Testis (tissue), 2 donors: ENCODE measurements at regions not wholly inside any gene's neighbourhood (a gene's known extent, or its start where the extent isn't known, plus 50 kb on each side); places are given as distances from the start of the nearest gene placed in this dataset.
"Not testable (repeated sequence)": the region's sequence is repeated elsewhere in the genome, so short reads cannot be mapped to it uniquely, and the experiment has no call there.

Source experiments
- DNase-seq: peaks from one replicate; pipeline ENCODE4 v3.0.0-alpha.2; 2019
- H3K27ac ChIP-seq, 2 donors: fragments of 200-600 bp; sonication (generic); one replicate each; pipeline ENCODE4 v1.5.1; 2019
- H3K27me3 ChIP-seq: fragments of 200-600 bp; sonication (generic); one replicate; pipeline ENCODE4 v1.5.1; 2019
- H3K36me3 ChIP-seq: fragments of 200-600 bp; sonication (generic); one replicate; pipeline ENCODE4 v1.5.1; 2017; ENCODE audit warnings: low read depth; ENCODE audit errors: missing control alignments
- H3K4me1 ChIP-seq: fragments of 200-600 bp; sonication (generic); one replicate; pipeline ENCODE4 v1.5.1; 2019
- H3K4me3 ChIP-seq, 2 donors: fragments of 200-600 bp; sonication (generic); one replicate each; pipeline ENCODE4 v1.5.1; 2017 to 2019
- H3K9me3 ChIP-seq: fragments of 200-600 bp; sonication (generic); one replicate; pipeline ENCODE4 v1.5.1; 2017
- CTCF ChIP-seq, 3 experiments: fragments of 450-650 bp in 2 of 3; fragments of 200-600 bp in 1 of 3; sonication (generic) in 1 of 3; IDR thresholded peaks; one replicate each; pipeline ENCODE4 v1.5.1; 2016 to 2019; ENCODE audit warnings: antibody characterized with exemption in 3 of 3, mild to moderate bottlenecking in 2 of 3, moderate library complexity in 1 of 3
- POLR2A ChIP-seq: fragments of 450-650 bp; IDR thresholded peaks from one replicate; pipeline ENCODE4 v1.6.1; 2017; ENCODE audit warnings: antibody characterized with exemption, mild to moderate bottlenecking, moderate library complexity
- WGBS, 2 donors: methylation state at CpG; one replicate each; pipeline ENCODE4 v1.1.5; 2018; 5-methylcytosine and 5-hydroxymethylcytosine counted together
- intact Hi-C: fragments of 100-400 bp; cut with DNase I; formaldehyde crosslinking; loops from one replicate; pipeline ENCODE4 v1.15.1; 2023; ENCODE audit warnings: low total_unique reads

GRCh38 chr6:115203381-115203780 lies 857.3 kb downstream of the FRK start:
- intact Hi-C loops, result no loop called here

DNA sequence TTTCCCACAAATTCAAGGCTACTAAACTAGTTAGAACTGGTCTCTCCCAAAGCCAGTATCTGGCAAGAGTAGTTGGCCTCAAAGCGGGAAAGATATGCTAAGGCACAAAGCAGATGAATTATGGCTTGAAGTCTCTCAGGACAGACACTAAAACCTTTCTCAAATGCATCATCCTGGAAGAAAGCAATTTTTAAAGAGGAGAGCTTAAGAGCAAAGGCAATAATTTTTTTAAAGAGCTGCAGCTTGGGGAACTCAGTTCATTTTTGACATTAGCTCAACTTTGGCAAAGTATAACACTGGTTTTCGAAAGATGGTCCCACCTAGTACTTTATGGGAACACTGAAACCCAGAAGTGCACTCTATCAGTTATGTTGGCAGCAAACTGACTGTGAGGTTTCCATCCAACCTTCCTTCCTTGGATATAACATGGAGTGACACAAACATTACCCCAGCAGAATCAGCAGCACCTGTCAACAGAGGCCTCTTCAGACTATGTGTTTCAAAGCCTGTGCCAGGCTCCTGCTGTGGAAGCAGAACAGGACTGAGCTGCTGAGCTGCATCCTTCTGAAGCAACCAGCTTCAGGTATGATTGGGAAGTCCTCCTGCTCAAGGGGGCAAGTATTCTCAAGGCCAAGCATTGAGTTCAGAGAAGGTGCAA lies 852.3 kb upstream of the HS3ST5 start:
- no peaks in the 10 kb centered on the region for H3K36me3 ChIP-seq
- no peaks in the 10 kb centered on the region for H3K27me3 ChIP-seq
- no peak overlapping the region for H3K27ac ChIP-seq
- H3K9me3 ChIP-seq, result no peaks in the 10 kb centered on the region
- H3K4me1 ChIP-seq, result no peaks in the 10 kb centered on the region
- no peak for DNase-seq
- intact Hi-C loops, result no loop called here
- H3K4me3 ChIP-seq, result no peak overlapping the region
- 42 to 47% methylated on average over 2 of the region's 2 CpGs for WGBS, 2 donors
- TF ChIP-seq POLR2A (no peak), CTCF (IDR thresholded peaks at IDR 0.05) (no peak)

More at GRCh38 chr6:115203381-115203780, 857.3 kb downstream of the FRK start:
- no peaks in the 10 kb centered on the region for H3K9me3 ChIP-seq
- H3K27me3 ChIP-seq, result no peaks in the 10 kb centered on the region
- H3K36me3 ChIP-seq, result no peaks in the 10 kb centered on the region
- H3K27ac ChIP-seq, result no peak overlapping the region
- H3K4me3 ChIP-seq, result no peak overlapping the region
- TF ChIP-seq CTCF (IDR thresholded peaks at IDR 0.05) (no peak), POLR2A (no peak)
- no peak for DNase-seq
- no peaks in the 10 kb centered on the region for H3K4me1 ChIP-seq
- 66 to 74% methylated on average over 4 of the region's 4 CpGs for WGBS, 2 donors

DNA sequence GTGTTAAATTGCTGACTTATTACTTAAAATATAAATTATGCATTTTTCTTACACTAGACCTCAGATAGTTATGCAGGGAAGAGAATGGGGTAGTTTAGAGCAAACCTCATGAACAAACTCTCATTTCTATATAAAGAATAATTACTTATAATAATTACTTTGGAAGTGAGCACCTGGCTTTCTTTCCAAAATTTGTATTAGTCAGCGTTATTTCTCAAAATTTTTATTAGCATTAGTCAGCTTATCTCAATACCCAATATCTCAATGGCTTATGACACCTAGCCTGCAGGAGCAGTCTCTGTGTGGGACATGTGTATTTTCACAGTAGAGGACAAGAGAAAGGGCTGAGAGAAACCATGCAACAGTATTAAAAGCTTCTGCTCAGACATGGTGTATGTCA lies 849.2 kb upstream of the HS3ST5 start:
- H3K36me3 ChIP-seq, result no peaks in the 10 kb centered on the region
- H3K9me3 ChIP-seq, result no peaks in the 10 kb centered on the region
- DNase-seq, result no peak
- 55 to 57% methylated on average over 1 of the region's 1 CpG for WGBS, 2 donors
- no peak overlapping the region for H3K27ac ChIP-seq
- intact Hi-C loops, result no loop called here
- no peaks in the 10 kb centered on the region for H3K4me1 ChIP-seq
- H3K4me3 ChIP-seq, result no peak overlapping the region
- no peaks in the 10 kb centered on the region for H3K27me3 ChIP-seq
- TF ChIP-seq CTCF (IDR thresholded peaks at IDR 0.05), result no peak
- no peak for TF ChIP-seq POLR2A

DNA sequence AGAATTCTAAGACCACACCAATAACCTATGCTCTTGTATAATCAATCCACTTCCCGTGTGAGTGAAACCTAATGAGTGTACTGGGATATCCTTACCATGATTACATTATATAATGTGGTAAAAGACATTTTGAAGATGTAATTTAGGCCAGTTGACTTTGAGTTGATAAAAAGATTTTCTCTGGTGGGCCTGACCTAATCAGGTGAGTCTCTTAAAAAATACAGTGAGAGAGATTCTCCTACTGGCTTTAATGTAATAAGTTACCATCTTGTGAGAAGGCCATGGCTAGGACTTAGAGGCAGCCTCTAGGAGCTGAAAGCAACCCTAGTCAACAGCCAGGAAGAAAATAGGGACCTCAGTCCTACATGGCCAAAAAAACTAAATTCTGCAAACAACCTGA lies 847.7 kb upstream of the HS3ST5 start:
- Histone ChIP-seq H3K4me1 (no peaks in the 10 kb centered on the region), H3K4me3 (no peak overlapping the region), H3K27me3 (no peaks in the 10 kb centered on the region), H3K27ac (no peak overlapping the region), H3K36me3 (no peaks in the 10 kb centered on the region), H3K9me3 (no peaks in the 10 kb centered on the region)
- intact Hi-C loops, result no loop called here
- DNase-seq, result no peak
- no peak for TF ChIP-seq CTCF (IDR thresholded peaks at IDR 0.05)
- TF ChIP-seq POLR2A, result no peak
- 66 to 82% methylated on average over 1 of the region's 1 CpG for WGBS, 2 donors

GRCh38 chr6:115175456-115175855 lies 832.6 kb upstream of the HS3ST5 start:
- H3K9me3 ChIP-seq, H3K4me1 ChIP-seq, intact Hi-C loops, H3K27me3 ChIP-seq, H3K36me3 ChIP-seq, H3K4me3 ChIP-seq, DNase-seq, H3K27ac ChIP-seq: not testable (repeated sequence)
- WGBS, 2 donors, result 72 to 85% methylated on average over 10 to 18 of the region's 18 CpGs

DNA sequence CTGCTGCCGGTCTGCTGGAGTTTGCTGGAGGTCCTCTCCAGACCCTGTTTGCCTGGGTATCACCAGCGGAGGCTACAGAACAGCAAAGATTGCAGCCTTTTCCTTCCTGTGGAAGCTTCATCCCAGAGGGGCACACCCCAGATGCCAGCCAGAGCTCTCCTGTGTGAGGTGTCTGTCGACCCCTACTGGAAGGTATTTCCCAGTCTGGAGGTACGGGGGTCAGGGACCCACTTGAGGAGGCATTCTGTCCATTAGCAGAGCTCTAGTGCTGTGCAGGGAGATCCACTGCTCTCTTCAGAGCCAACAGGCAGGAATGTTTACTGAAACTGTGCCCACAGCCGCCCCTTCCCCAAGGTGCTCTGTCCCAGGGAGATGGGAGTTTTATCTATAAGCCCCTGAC lies 823.1 kb upstream of the HS3ST5 start:
- DNase-seq, H3K36me3 ChIP-seq, H3K27me3 ChIP-seq, H3K4me1 ChIP-seq, H3K27ac ChIP-seq, H3K4me3 ChIP-seq, H3K9me3 ChIP-seq, intact Hi-C loops: not testable (repeated sequence)
- 81 to 92% methylated on average over 3 to 5 of the region's 5 CpGs for WGBS, 2 donors
